ENCODE measurements at regions not wholly inside any gene's neighbourhood (a gene's known extent, or its start where the extent isn't known, plus 50 kb on each side); places are given as distances from the start of the nearest gene placed in this dataset.

DNA sequence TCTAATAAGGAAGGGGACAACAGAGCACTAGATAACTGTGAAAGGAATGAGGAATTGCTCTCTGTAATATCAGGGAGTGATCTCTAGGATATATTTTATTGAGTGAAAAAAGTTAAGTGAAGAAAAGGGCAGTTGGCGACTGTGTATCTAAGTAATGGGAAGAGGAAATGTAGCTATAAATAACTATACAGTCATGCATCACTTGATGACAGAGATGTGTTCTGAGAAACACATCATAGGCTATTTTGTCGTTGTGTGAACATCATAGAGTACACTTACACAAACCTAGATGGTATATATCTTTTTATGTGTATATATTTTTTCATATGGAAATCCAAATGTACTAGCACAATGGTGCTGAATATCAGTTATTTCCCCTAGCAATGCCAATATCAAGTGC is 329.3 kb downstream of the TXNL1 start:
- TF ChIP-seq, protein P1, sequence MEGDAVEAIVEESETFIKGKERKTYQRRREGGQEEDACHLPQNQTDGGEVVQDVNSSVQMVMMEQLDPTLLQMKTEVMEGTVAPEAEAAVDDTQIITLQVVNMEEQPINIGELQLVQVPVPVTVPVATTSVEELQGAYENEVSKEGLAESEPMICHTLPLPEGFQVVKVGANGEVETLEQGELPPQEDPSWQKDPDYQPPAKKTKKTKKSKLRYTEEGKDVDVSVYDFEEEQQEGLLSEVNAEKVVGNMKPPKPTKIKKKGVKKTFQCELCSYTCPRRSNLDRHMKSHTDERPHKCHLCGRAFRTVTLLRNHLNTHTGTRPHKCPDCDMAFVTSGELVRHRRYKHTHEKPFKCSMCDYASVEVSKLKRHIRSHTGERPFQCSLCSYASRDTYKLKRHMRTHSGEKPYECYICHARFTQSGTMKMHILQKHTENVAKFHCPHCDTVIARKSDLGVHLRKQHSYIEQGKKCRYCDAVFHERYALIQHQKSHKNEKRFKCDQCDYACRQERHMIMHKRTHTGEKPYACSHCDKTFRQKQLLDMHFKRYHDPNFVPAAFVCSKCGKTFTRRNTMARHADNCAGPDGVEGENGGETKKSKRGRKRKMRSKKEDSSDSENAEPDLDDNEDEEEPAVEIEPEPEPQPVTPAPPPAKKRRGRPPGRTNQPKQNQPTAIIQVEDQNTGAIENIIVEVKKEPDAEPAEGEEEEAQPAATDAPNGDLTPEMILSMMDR (IDR thresholded peaks at IDR 0.05; ENCODE audit: low read length): no peak
- no peak for TF ChIP-seq EZH2 (IDR thresholded peaks at IDR 0.05; ENCODE audit: borderline replicate concordance, low read length)

Data from OCI-LY1 (cell line).